Mesendoderm (in vitro differentiated cells): ENCODE measurements at regions not wholly inside any gene's neighbourhood (a gene's known extent, or its start where the extent isn't known, plus 50 kb on each side); places are given as distances from the start of the nearest gene placed in this dataset.

Experiments
- DNase-seq: peaks from one replicate; pipeline ENCODE4 v3.0.0; 2013
- H2AK5ac ChIP-seq: 2 replicates; pipeline ENCODE4 v1.6.1; 2013; ENCODE audit warnings: low read length, inconsistent platforms
- H2BK120ac ChIP-seq: 2 replicates; pipeline ENCODE4 v1.6.1; 2013; ENCODE audit warnings: low read depth, mild to moderate bottlenecking, low read length, moderate library complexity, mixed read lengths
- H2BK15ac ChIP-seq: replicated peaks from 2 replicates; pipeline ENCODE4 v1.6.1; 2013; ENCODE audit warnings: low read depth, mild to moderate bottlenecking, moderate library complexity
- H2BK5ac ChIP-seq: 2 replicates; pipeline ENCODE4 v1.6.1; 2013; ENCODE audit warnings: low read length, inconsistent platforms
- H3K18ac ChIP-seq: 2 replicates; pipeline ENCODE4 v1.6.1; 2013; ENCODE audit warnings: mild to moderate bottlenecking, low read length, mixed read lengths
- H3K23ac ChIP-seq: one replicate; pipeline ENCODE4 v1.6.1; 2013; ENCODE audit warnings: low read length
- H3K27ac ChIP-seq: 2 replicates; pipeline ENCODE4 v1.5.1; 2013; ENCODE audit warnings: low read depth, mild to moderate bottlenecking, inconsistent platforms, low read length, moderate library complexity
- H3K27me3 ChIP-seq: 2 replicates; pipeline ENCODE4 v1.6.1; 2013; ENCODE audit warnings: low read length, control low read depth, mild to moderate bottlenecking, inconsistent platforms; ENCODE audit not compliant: insufficient read depth, poor library complexity
- H3K36me3 ChIP-seq: 2 replicates; pipeline ENCODE4 v1.6.1; 2013; ENCODE audit warnings: low read length, inconsistent platforms; ENCODE audit not compliant: control insufficient read depth, insufficient read depth
- H3K4ac ChIP-seq: one replicate; pipeline ENCODE4 v1.6.1; 2013; ENCODE audit warnings: low read depth, mild to moderate bottlenecking, low read length, moderate library complexity
- H3K4me1 ChIP-seq: 2 replicates; pipeline ENCODE4 v1.6.1; 2013; ENCODE audit warnings: low read depth, low read length, inconsistent platforms; ENCODE audit not compliant: control insufficient read depth
- H3K4me2 ChIP-seq: 2 replicates; pipeline ENCODE4 v1.6.1; 2013; ENCODE audit warnings: low read length
- H3K4me3 ChIP-seq: 2 replicates; pipeline ENCODE4 v1.5.1; 2013; ENCODE audit warnings: mild to moderate bottlenecking, low read length
- H3K56ac ChIP-seq: one replicate; pipeline ENCODE4 v1.6.1; 2013; ENCODE audit warnings: low read length
- H3K79me1 ChIP-seq: 2 replicates; pipeline ENCODE4 v1.6.1; 2013; ENCODE audit warnings: low read length, inconsistent platforms
- H3K79me2 ChIP-seq: 2 replicates; pipeline ENCODE4 v1.6.1; 2013; ENCODE audit warnings: mild to moderate bottlenecking, low read length; ENCODE audit not compliant: control insufficient read depth, insufficient read depth
- H3K9ac ChIP-seq: 2 replicates; pipeline ENCODE4 v1.6.1; 2013; ENCODE audit warnings: low read length, inconsistent platforms
- H4K5ac ChIP-seq: one replicate; pipeline ENCODE4 v1.6.1; 2013; ENCODE audit warnings: low read length
- H4K8ac ChIP-seq: one replicate; pipeline ENCODE4 v1.6.1; 2013; ENCODE audit warnings: low read depth, mild to moderate bottlenecking, control low read depth, low read length, moderate library complexity
- whole genome bisulfite sequencing: extraction: QIAGEN DNeasy Blood & Tissue Kit; methylation state at CpG from one replicate; pipeline ENCODE4 v1.1.7; 2013; ENCODE audit warnings: low lambda C conversion rate, missing lambda C conversion rate; ENCODE audit not compliant: insufficient coverage; ENCODE audit errors: extremely low coverage; 5-methylcytosine and 5-hydroxymethylcytosine counted together

GRCh38 chr2:40507432-40507831, 55.5 kb upstream of the SLC8A1 start:
- Histone ChIP-seq H2AK5ac (no peak overlapping the region), H3K4me3 (no peak overlapping the region)
- WGBS, result no CpG with 5 or more reads among the region's 1 CpG

GRCh38 chr2:40510304-40510703, 58.4 kb upstream of the SLC8A1 start:
- Histone ChIP-seq H3K27ac (no peak overlapping the region), H4K5ac (no peak overlapping the region), H3K27me3 (no peaks in the 10 kb centered on the region), H4K8ac (no peak overlapping the region), H3K4me1 (peaks cover 3% of the 10 kb centered on the region), H2BK15ac (no peak overlapping the region), H3K9ac (no peak overlapping the region), H3K4me3 (no peak overlapping the region), H3K4ac (no peak overlapping the region), H3K56ac (no peak overlapping the region), H3K18ac (no peak overlapping the region), H3K79me2 (no peaks in the 10 kb centered on the region), H3K79me1 (no peaks in the 10 kb centered on the region), H3K36me3 (no peaks in the 10 kb centered on the region), H2BK5ac (no peak overlapping the region), H2BK120ac (no peak overlapping the region), H3K23ac (no peak overlapping the region), H3K4me2 (no peak overlapping the region), H2AK5ac (no peak overlapping the region)
- no peak for DNase-seq
- no CpG with 5 or more reads among the region's 3 CpGs for WGBS

More at GRCh38 chr2:40507432-40507831, 55.5 kb upstream of the SLC8A1 start:
- Histone ChIP-seq H3K9ac (no peak overlapping the region), H3K27ac (no peak overlapping the region), H2BK15ac (no peak overlapping the region), H4K8ac (no peak overlapping the region), H3K4me2 (no peak overlapping the region), H4K5ac (no peak overlapping the region), H2BK5ac (no peak overlapping the region), H3K23ac (no peak overlapping the region), H3K18ac (no peak overlapping the region), H3K4me1 (peaks cover 3% of the 10 kb centered on the region), H3K27me3 (no peaks in the 10 kb centered on the region), H3K36me3 (no peaks in the 10 kb centered on the region), H3K4ac (no peak overlapping the region), H3K79me1 (no peaks in the 10 kb centered on the region), H3K56ac (no peak overlapping the region), H3K79me2 (no peaks in the 10 kb centered on the region), H2BK120ac (no peak overlapping the region)
- DNase-seq, result no peak

- no peak overlapping the region for H3K18ac ChIP-seq
- WGBS, result no CpG with 5 or more reads among the region's 9 CpGs
- H2AK5ac ChIP-seq, result no peak overlapping the region
- H4K5ac ChIP-seq, result no peak overlapping the region
- H3K36me3 ChIP-seq, result no peaks in the 10 kb centered on the region
- peaks cover 3% of the 10 kb centered on the region for H3K4me1 ChIP-seq
- H3K56ac ChIP-seq, result no peak overlapping the region
- H3K27ac ChIP-seq, result no peak overlapping the region
- H3K9ac ChIP-seq, result no peak overlapping the region
- no peaks in the 10 kb centered on the region for H3K79me2 ChIP-seq
- no peak overlapping the region for H3K23ac ChIP-seq
- no peak overlapping the region for H2BK15ac ChIP-seq
- H3K27me3 ChIP-seq, result no peaks in the 10 kb centered on the region
- H3K4ac ChIP-seq, result no peak overlapping the region
- no peak overlapping the region for H2BK120ac ChIP-seq
- H2BK5ac ChIP-seq, result no peak overlapping the region
- H3K4me2 ChIP-seq, result no peak overlapping the region
- no peaks in the 10 kb centered on the region for H3K79me1 ChIP-seq
- DNase-seq, result peak; percentile 5
- no peak overlapping the region for H3K4me3 ChIP-seq
- no peak overlapping the region for H4K8ac ChIP-seq
These were observed 59.8 kb upstream of the SLC8A1 start for GRCh38 chr2:40511661-40512213.

GRCh38 chr2:40512256-40512655, 60.4 kb upstream of the SLC8A1 start:
- no peak overlapping the region for H2BK5ac ChIP-seq
- no peak overlapping the region for H3K9ac ChIP-seq
- H3K79me1 ChIP-seq, result no peaks in the 10 kb centered on the region
- H3K56ac ChIP-seq, result no peak overlapping the region
- no peak overlapping the region for H4K5ac ChIP-seq
- peaks cover 3% of the 10 kb centered on the region for H3K4me1 ChIP-seq
- peak; percentile 19 for DNase-seq
- H3K4me2 ChIP-seq, result no peak overlapping the region
- no peak overlapping the region for H4K8ac ChIP-seq
- H3K36me3 ChIP-seq, result no peaks in the 10 kb centered on the region
- H2BK120ac ChIP-seq, result no peak overlapping the region
- WGBS, result no CpG with 5 or more reads among the region's 6 CpGs
- no peak overlapping the region for H3K4me3 ChIP-seq
- H2BK15ac ChIP-seq, result no peak overlapping the region
- H2AK5ac ChIP-seq, result no peak overlapping the region
- no peak overlapping the region for H3K27ac ChIP-seq
- H3K27me3 ChIP-seq, result no peaks in the 10 kb centered on the region
- H3K23ac ChIP-seq, result no peak overlapping the region
- H3K18ac ChIP-seq, result no peak overlapping the region
- H3K4ac ChIP-seq, result no peak overlapping the region
- H3K79me2 ChIP-seq, result no peaks in the 10 kb centered on the region

GRCh38 chr2:40513201-40513600, 61.3 kb upstream of the SLC8A1 start:
- H2BK120ac ChIP-seq, result no peak overlapping the region
- no peaks in the 10 kb centered on the region for H3K27me3 ChIP-seq
- H4K5ac ChIP-seq, result no peak overlapping the region
- no peak overlapping the region for H3K4me2 ChIP-seq
- H3K27ac ChIP-seq, result no peak overlapping the region
- H3K56ac ChIP-seq, result no peak overlapping the region
- peaks cover 3% of the 10 kb centered on the region for H3K4me1 ChIP-seq
- H3K36me3 ChIP-seq, result no peaks in the 10 kb centered on the region
- H3K4me3 ChIP-seq, result no peak overlapping the region
- no peak overlapping the region for H2BK5ac ChIP-seq
- no peaks in the 10 kb centered on the region for H3K79me2 ChIP-seq
- no peak overlapping the region for H3K9ac ChIP-seq
- H2BK15ac ChIP-seq, result no peak overlapping the region
- H3K23ac ChIP-seq, result no peak overlapping the region
- H3K18ac ChIP-seq, result no peak overlapping the region
- H2AK5ac ChIP-seq, result no peak overlapping the region
- WGBS, result no CpG with 5 or more reads among the region's 2 CpGs
- H3K79me1 ChIP-seq, result no peaks in the 10 kb centered on the region
- H4K8ac ChIP-seq, result no peak overlapping the region
- no peak for DNase-seq
- no peak overlapping the region for H3K4ac ChIP-seq

- Histone ChIP-seq H3K23ac (no peak overlapping the region), H3K56ac (no peak overlapping the region), H4K8ac (no peak overlapping the region), H3K18ac (no peak overlapping the region), H2BK120ac (no peak overlapping the region), H3K79me2 (no peaks in the 10 kb centered on the region), H3K4me2 (no peak overlapping the region), H2BK15ac (no peak overlapping the region), H2BK5ac (no peak overlapping the region), H3K4me3 (no peak overlapping the region), H3K27me3 (no peaks in the 10 kb centered on the region), H3K27ac (no peak overlapping the region), H2AK5ac (no peak overlapping the region), H4K5ac (no peak overlapping the region), H3K4me1 (peaks cover 3% of the 10 kb centered on the region), H3K79me1 (no peaks in the 10 kb centered on the region), H3K4ac (no peak overlapping the region), H3K36me3 (no peaks in the 10 kb centered on the region), H3K9ac (no peak overlapping the region)
- DNase-seq, result no peak
- WGBS, result no CpG with 5 or more reads among the region's 1 CpG
These were observed 64.7 kb upstream of the SLC8A1 start for GRCh38 chr2:40516604-40517003.
